T-helper 17 cell (primary cell): ENCODE measurements at regions not wholly inside any gene's neighbourhood (a gene's known extent, or its start where the extent isn't known, plus 50 kb on each side); places are given as distances from the start of the nearest gene placed in this dataset.

Source experiments
- ATAC-seq: fragments of 150-1000 bp; cut with Tn5 transposase; 2 replicates; pipeline ENCODE4 v1.10.0; 2021; ENCODE audit warnings: mild to moderate bottlenecking, moderate library complexity
- DNase-seq, 3 donors: peaks; one replicate each; pipeline versions ENCODE4 v3.0.0 to v3.0.0-alpha.2; 2020 to 2021
- H3K9me3 ChIP-seq: one replicate; pipeline ENCODE4 v1.7.0; 2013; ENCODE audit warnings: low read length, mild to moderate bottlenecking; ENCODE audit not compliant: control insufficient read depth, poor library complexity, severe bottlenecking
- H3K27ac Mint-ChIP-seq: one replicate; pipeline ENCODE4 v1.8.0; 2022; ENCODE audit warnings: mild to moderate bottlenecking, moderate library complexity, mixed read lengths
- H3K27me3 Mint-ChIP-seq: one replicate; pipeline ENCODE4 v1.8.0; 2022; ENCODE audit warnings: mixed read lengths
- H3K36me3 Mint-ChIP-seq: one replicate; pipeline ENCODE4 v1.8.0; 2022; ENCODE audit warnings: low read depth, mixed read lengths
- H3K4me1 Mint-ChIP-seq: one replicate; pipeline ENCODE4 v1.8.0; 2022; ENCODE audit warnings: mild to moderate bottlenecking, mixed read lengths
- H3K4me3 Mint-ChIP-seq: one replicate; pipeline ENCODE4 v1.8.0; 2022; ENCODE audit warnings: mild to moderate bottlenecking, moderate library complexity, mixed read lengths

- no peak for DNase-seq
- H3K27ac Mint-ChIP-seq: no peak overlapping the region
- no peaks in the 10 kb centered on the region for H3K9me3 ChIP-seq
- no peak overlapping the region for H3K4me3 Mint-ChIP-seq
- peaks cover 3% of the 10 kb centered on the region for H3K36me3 Mint-ChIP-seq
- H3K4me1 Mint-ChIP-seq: no peaks in the 10 kb centered on the region
- H3K27me3 Mint-ChIP-seq: peaks cover 23% of the 10 kb centered on the region
- no peak for ATAC-seq
Measured at GRCh38 chr9:15113288-15113687, 193.7 kb downstream of the TTC39B start.

GRCh38 chr9:15111071-15111470 is 195.9 kb downstream of the TTC39B start:
- Mint-ChIP-seq H3K27me3 (peaks cover 11% of the 10 kb centered on the region), H3K36me3 (no peaks in the 10 kb centered on the region), H3K4me1 (no peaks in the 10 kb centered on the region), H3K4me3 (no peak overlapping the region), H3K27ac (no peak overlapping the region)
- no peak for ATAC-seq
- DNase-seq: no peak
- H3K9me3 ChIP-seq: no peaks in the 10 kb centered on the region

DNA sequence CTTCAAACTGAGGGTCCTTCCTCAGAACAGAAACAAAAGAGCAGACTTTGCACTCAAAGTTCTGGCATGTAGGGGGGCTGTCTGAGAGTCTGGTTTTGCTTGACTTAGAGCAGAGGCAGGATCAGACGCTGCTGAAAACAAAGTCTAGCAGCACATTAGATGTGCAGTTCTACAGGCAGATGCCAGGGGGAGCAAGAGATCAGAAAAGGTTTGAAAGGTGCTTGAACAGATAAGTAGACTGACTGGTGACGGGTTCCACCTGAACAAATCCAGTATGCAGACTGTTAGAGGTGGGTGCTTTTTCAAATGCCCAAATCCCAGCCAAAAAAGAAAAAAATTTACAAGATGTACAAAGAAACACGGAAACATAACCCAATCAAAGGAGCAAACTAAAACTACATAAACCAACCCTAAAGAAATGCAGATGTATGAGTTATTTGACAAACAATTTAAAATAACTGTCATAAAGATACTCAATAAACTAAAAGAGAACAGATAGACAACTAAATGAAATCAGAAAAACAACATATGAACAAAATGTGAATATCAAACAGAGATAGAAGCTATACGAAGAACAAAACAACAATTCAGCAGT is 194.7 kb upstream of the FREM1 start:
- H3K27me3 Mint-ChIP-seq: peaks cover 22% of the 10 kb centered on the region
- ATAC-seq: peak; percentile 80

GRCh38 chr9:15103290-15103689 is 193.1 kb upstream of the FREM1 start:
- Mint-ChIP-seq H3K36me3 (peaks cover 5% of the 10 kb centered on the region), H3K27ac (no peak overlapping the region), H3K27me3 (peaks cover 22% of the 10 kb centered on the region), H3K4me3 (no peak overlapping the region), H3K4me1 (peaks cover 5% of the 10 kb centered on the region)
- no peaks in the 10 kb centered on the region for H3K9me3 ChIP-seq
- no peak for ATAC-seq
- DNase-seq: no peak

More for the DNA sequence above, 194.7 kb upstream of the FREM1 start:
- DNase-seq: peak in 2 of 3 donors; percentile 8 to 32
- H3K9me3 ChIP-seq: no peaks in the 10 kb centered on the region
- Mint-ChIP-seq H3K36me3 (peaks cover 5% of the 10 kb centered on the region), H3K4me3 (no peak overlapping the region), H3K4me1 (peaks cover 5% of the 10 kb centered on the region), H3K27ac (peak overlapping the region; percentile 62)

GRCh38 chr9:15101095-15101494 is 190.9 kb upstream of the FREM1 start:
- ATAC-seq: no peak
- peaks cover 31% of the 10 kb centered on the region for H3K27me3 Mint-ChIP-seq
- H3K4me1 Mint-ChIP-seq: peaks cover 5% of the 10 kb centered on the region

GRCh38 chr9:15100571-15100970 is 190.3 kb upstream of the FREM1 start:
- Mint-ChIP-seq H3K36me3 (peaks cover 5% of the 10 kb centered on the region), H3K27ac (no peak overlapping the region), H3K4me3 (no peak overlapping the region), H3K4me1 (peaks cover 3% of the 10 kb centered on the region), H3K27me3 (peaks cover 27% of the 10 kb centered on the region)
- DNase-seq (no peak), ATAC-seq (no peak)
- no peaks in the 10 kb centered on the region for H3K9me3 ChIP-seq

More at GRCh38 chr9:15101095-15101494, 190.9 kb upstream of the FREM1 start:
- H3K9me3 ChIP-seq: no peaks in the 10 kb centered on the region
- peaks cover 5% of the 10 kb centered on the region for H3K36me3 Mint-ChIP-seq
- H3K4me3 Mint-ChIP-seq: no peak overlapping the region
- no peak for DNase-seq
- no peak overlapping the region for H3K27ac Mint-ChIP-seq

GRCh38 chr9:15096972-15097371 is 186.7 kb upstream of the FREM1 start:
- Mint-ChIP-seq H3K27ac (no peak overlapping the region), H3K4me1 (peaks cover 2% of the 10 kb centered on the region), H3K36me3 (peaks cover 3% of the 10 kb centered on the region), H3K4me3 (no peak overlapping the region), H3K27me3 (peaks cover 10% of the 10 kb centered on the region)
- no peak for ATAC-seq
- H3K9me3 ChIP-seq: no peaks in the 10 kb centered on the region
- DNase-seq: no peak

DNA sequence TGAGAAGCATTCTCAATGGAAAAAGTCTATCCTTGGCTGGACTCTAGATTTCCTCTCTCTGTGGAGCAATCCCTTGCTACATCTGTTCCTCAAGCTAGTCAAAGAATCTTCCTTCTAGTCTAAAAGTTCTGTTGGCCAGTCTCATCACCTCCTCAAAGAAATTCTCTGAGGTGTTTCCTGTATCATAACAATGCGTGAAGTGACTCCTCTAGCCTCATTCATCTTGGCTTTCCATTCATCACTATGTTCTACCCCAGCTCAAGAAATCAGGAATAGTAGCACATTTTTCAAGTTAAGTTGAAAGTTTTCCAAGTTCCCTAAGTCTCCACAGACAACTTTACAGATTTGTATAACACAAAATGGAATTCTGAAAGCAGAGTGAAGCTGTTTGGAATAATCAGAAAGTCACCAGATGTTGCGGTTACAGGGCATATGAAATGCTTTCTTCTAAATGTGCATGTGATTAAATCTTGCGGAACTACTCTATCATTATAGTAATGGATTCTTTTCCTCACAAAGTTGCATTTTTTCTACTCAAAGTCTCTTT is 176.6 kb upstream of the FREM1 start:
- Mint-ChIP-seq H3K27me3 (peaks cover 7% of the 10 kb centered on the region), H3K27ac (no peak overlapping the region), H3K36me3 (no peaks in the 10 kb centered on the region), H3K4me1 (peaks cover 6% of the 10 kb centered on the region), H3K4me3 (no peak overlapping the region)
- no peaks in the 10 kb centered on the region for H3K9me3 ChIP-seq
- no peak for ATAC-seq
- DNase-seq: no peak

DNA sequence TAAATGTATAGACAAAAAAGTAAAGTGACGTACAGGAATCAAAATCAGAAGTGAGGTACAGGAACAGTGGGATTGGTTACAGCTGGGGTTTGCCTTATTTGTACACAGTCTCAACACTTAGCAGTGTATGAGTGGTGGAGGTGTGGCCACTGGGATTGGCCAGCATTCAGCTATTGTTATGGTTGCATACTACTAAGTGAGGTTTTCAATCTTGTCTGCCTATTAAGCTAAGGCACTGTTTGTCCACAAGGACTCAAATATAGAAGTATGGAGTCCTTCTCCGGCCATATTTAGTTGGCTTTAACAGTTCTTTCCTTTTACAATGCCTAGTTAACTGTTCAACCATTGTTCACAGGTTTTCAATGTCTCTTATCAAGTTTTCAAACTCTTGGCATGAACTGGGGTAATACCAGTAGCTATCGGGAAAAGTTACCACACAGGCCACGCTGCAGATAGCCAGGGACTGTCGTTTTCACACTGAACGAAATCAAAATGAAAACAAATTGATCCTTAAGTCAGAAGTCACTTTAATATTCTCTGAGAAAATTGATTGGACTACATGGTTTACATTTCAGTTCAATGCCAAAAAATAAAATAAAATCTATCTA is 176.0 kb upstream of the FREM1 start:
- DNase-seq: no peak
- Mint-ChIP-seq H3K27ac (no peak overlapping the region), H3K27me3 (peaks cover 7% of the 10 kb centered on the region), H3K4me3 (no peak overlapping the region), H3K36me3 (no peaks in the 10 kb centered on the region), H3K4me1 (peaks cover 6% of the 10 kb centered on the region)
- no peak for ATAC-seq
- H3K9me3 ChIP-seq: no peaks in the 10 kb centered on the region

GRCh38 chr9:15081021-15081753 is 171.0 kb upstream of the FREM1 start:
- peaks cover 14% of the 10 kb centered on the region for H3K27me3 Mint-ChIP-seq
- ATAC-seq: no peak
- no peak for DNase-seq

GRCh38 chr9:15080401-15080800 is 170.2 kb upstream of the FREM1 start:
- Mint-ChIP-seq H3K27me3 (peaks cover 8% of the 10 kb centered on the region), H3K36me3 (no peaks in the 10 kb centered on the region), H3K27ac (no peak overlapping the region), H3K4me1 (no peaks in the 10 kb centered on the region), H3K4me3 (no peak overlapping the region)
- DNase-seq (no peak), ATAC-seq (no peak)
- H3K9me3 ChIP-seq: no peaks in the 10 kb centered on the region

More at GRCh38 chr9:15081021-15081753, 171.0 kb upstream of the FREM1 start:
- Mint-ChIP-seq H3K27ac (no peak overlapping the region), H3K36me3 (no peaks in the 10 kb centered on the region), H3K4me3 (no peak overlapping the region), H3K4me1 (peaks cover 4% of the 10 kb centered on the region)
- H3K9me3 ChIP-seq: no peaks in the 10 kb centered on the region

DNA sequence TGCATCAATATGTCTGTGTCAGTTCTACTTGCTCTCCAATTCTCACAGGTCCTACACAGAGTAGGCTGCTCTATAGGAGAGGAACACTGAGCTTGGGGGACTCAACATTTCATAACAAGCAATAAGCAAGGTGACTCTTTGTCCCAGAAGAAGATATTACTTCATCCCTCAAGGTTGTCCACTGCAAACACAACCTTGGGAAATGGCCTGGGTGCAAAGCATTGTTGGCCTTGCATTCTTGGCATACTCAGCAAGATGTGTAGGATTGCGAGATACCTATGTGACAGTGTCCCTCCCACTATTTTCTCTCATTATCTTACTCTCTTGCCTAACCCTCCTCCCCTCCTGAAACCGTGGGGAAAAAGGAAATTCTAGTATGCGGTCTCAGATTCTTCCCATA is 169.8 kb upstream of the FREM1 start:
- H3K4me1 Mint-ChIP-seq: no peaks in the 10 kb centered on the region
- no peaks in the 10 kb centered on the region for H3K9me3 ChIP-seq
- DNase-seq (no peak), ATAC-seq (no peak)
- no peak overlapping the region for H3K4me3 Mint-ChIP-seq
- peaks cover 7% of the 10 kb centered on the region for H3K27me3 Mint-ChIP-seq
- no peak overlapping the region for H3K27ac Mint-ChIP-seq
- H3K36me3 Mint-ChIP-seq: no peaks in the 10 kb centered on the region

GRCh38 chr9:15077946-15078729 is 167.9 kb upstream of the FREM1 start:
- no peak for DNase-seq
- H3K36me3 Mint-ChIP-seq: no peaks in the 10 kb centered on the region
- no peak overlapping the region for H3K27ac Mint-ChIP-seq
- H3K4me1 Mint-ChIP-seq: no peaks in the 10 kb centered on the region
- no peak for ATAC-seq
- no peaks in the 10 kb centered on the region for H3K9me3 ChIP-seq
- peaks cover 7% of the 10 kb centered on the region for H3K27me3 Mint-ChIP-seq
- H3K4me3 Mint-ChIP-seq: no peak overlapping the region
